OCI-LY3 (cell line): ENCODE measurements at regions not wholly inside any gene's neighbourhood (a gene's known extent, or its start where the extent isn't known, plus 50 kb on each side); places are given as distances from the start of the nearest gene placed in this dataset.

ENCODE experiments used
- CTCF ChIP-seq: fragments of 200-600, 300-600 bp; sonication (generic); IDR thresholded peaks from 2 replicates; pipeline ENCODE4 v1.5.1; 2014; ENCODE audit warnings: antibody characterized with exemption, low read length, low read depth
- EZH2phosphoT487 ChIP-seq: fragments of 200-600 bp; shearing (Covaris generic); IDR thresholded peaks from 2 replicates; pipeline ENCODE4 v1.6.1; 2018; ENCODE audit warnings: antibody characterized with exemption, mixed run types, low read depth

GRCh38 chr5:155738616-155739015, 588.3 kb upstream of the SGCD start:
- TF ChIP-seq EZH2phosphoT487 (no peak), CTCF (no peak)
